ENCODE measurements at regions not wholly inside any gene's neighbourhood (a gene's known extent, or its start where the extent isn't known, plus 50 kb on each side); places are given as distances from the start of the nearest gene placed in this dataset.
"Not testable (repeated sequence)": the region's sequence is repeated elsewhere in the genome, so short reads cannot be mapped to it uniquely, and the experiment has no call there.

- peak; percentile 70 to 86 for DNase-seq
These were observed 336.7 kb upstream of the GNPDA2 start for GRCh38 chr4:45062935-45063545.

- DNase-seq: peak; percentile 15 to 72
These were observed 317.6 kb upstream of the GNPDA2 start for GRCh38 chr4:45043911-45044310.

- DNase-seq: no peak
These were observed 310.3 kb upstream of the GNPDA2 start for GRCh38 chr4:45036677-45037076.

- no peak for DNase-seq
These were observed 307.5 kb upstream of the GNPDA2 start for GRCh38 chr4:45033676-45034419.

- DNase-seq: no peak
These were observed 303.7 kb upstream of the GNPDA2 start for GRCh38 chr4:45030059-45030458.

GRCh38 chr4:45007508-45007907 is 281.2 kb upstream of the GNPDA2 start:
- DNase-seq: peak; percentile 25 to 87

GRCh38 chr4:45006078-45006477 is 279.7 kb upstream of the GNPDA2 start:
- DNase-seq: no peak

- DNase-seq: no peak
These were observed 278.6 kb upstream of the GNPDA2 start for GRCh38 chr4:45004847-45005565.

- no peak for DNase-seq
These were observed 278.0 kb upstream of the GNPDA2 start for GRCh38 chr4:45004326-45004725.

GRCh38 chr4:44996276-44996845 is 270.0 kb upstream of the GNPDA2 start:
- DNase-seq: no peak

GRCh38 chr4:44988011-44988410 is 261.7 kb upstream of the GNPDA2 start:
- peak in 1 of 2 experiments; percentile 64 for DNase-seq

GRCh38 chr4:44985938-44986337 is 259.6 kb upstream of the GNPDA2 start:
- no peak for DNase-seq

GRCh38 chr4:44985152-44985551 is 258.8 kb upstream of the GNPDA2 start:
- DNase-seq: no peak

GRCh38 chr4:44984083-44984482 is 257.7 kb upstream of the GNPDA2 start:
- no peak for DNase-seq

GRCh38 chr4:44983083-44983482 is 256.7 kb upstream of the GNPDA2 start:
- DNase-seq: no peak

GRCh38 chr4:44978020-44978419 is 251.7 kb upstream of the GNPDA2 start:
- DNase-seq: no peak

- DNase-seq: no peak
These were observed 239.2 kb upstream of the GNPDA2 start for GRCh38 chr4:44965435-44966095.

GRCh38 chr4:44964086-44964485 is 237.7 kb upstream of the GNPDA2 start:
- DNase-seq: not testable (repeated sequence)

- DNase-seq: no peak
These were observed 234.8 kb upstream of the GNPDA2 start for GRCh38 chr4:44961001-44961755.

GRCh38 chr4:44931720-44932119 is 205.4 kb upstream of the GNPDA2 start:
- DNase-seq: peak in 1 of 2 experiments; percentile 14

GRCh38 chr4:44928785-44929184 is 202.4 kb upstream of the GNPDA2 start:
- DNase-seq: no peak
